GM12873 (cell line): ENCODE measurements at regions not wholly inside any gene's neighbourhood (a gene's known extent, or its start where the extent isn't known, plus 50 kb on each side); places are given as distances from the start of the nearest gene placed in this dataset.

Experiments
- CTCF ChIP-seq: IDR thresholded peaks from 2 replicates; pipeline ENCODE4 v1.5.1; 2012; ENCODE audit warnings: low read depth, mild to moderate bottlenecking, moderate library complexity, low read length, control low read depth; ENCODE audit not compliant: insufficient read depth; ENCODE audit errors: missing control alignments

- no peak for TF ChIP-seq CTCF
These were observed 196.4 kb downstream of the RPAP3 start for GRCh38 chr12:47509398-47509851.

- TF ChIP-seq CTCF, result no peak
These were observed 198.6 kb downstream of the RPAP3 start for GRCh38 chr12:47507221-47507620.

- no peak for TF ChIP-seq CTCF
These were observed 200.9 kb downstream of the RPAP3 start for GRCh38 chr12:47504775-47505446.

- TF ChIP-seq CTCF, result no peak
These were observed 212.0 kb downstream of the RPAP3 start for GRCh38 chr12:47493801-47494200.

GRCh38 chr12:47491516-47492305 is 214.1 kb downstream of the RPAP3 start:
- TF ChIP-seq CTCF, result no peak

- TF ChIP-seq CTCF, result no peak
These were observed 216.9 kb downstream of the RPAP3 start for GRCh38 chr12:47488888-47489287.

- TF ChIP-seq CTCF, result no peak
These were observed 224.8 kb downstream of the RPAP3 start for GRCh38 chr12:47481041-47481440.
